Mammary epithelial cell (primary cell): ENCODE measurements at regions not wholly inside any gene's neighbourhood (a gene's known extent, or its start where the extent isn't known, plus 50 kb on each side); places are given as distances from the start of the nearest gene placed in this dataset.

Experiments used
- CTCF ChIP-seq, 2 donors: IDR thresholded peaks in 1 of 2; conservative IDR thresholded peaks in 1 of 2; 2 replicates each; pipeline ENCODE4 v1.5.1; 2011 to 2012; ENCODE audit warnings: inconsistent platforms in 2 of 2, low read length in 2 of 2, mild to moderate bottlenecking in 2 of 2, control low read depth in 1 of 2, low read depth in 1 of 2; ENCODE audit not compliant: insufficient read depth in 1 of 2; ENCODE audit errors: extremely low read depth in 1 of 2
- EZH2 ChIP-seq: IDR thresholded peaks from 2 replicates; pipeline ENCODE4 v1.6.1; 2012; ENCODE audit warnings: low read length, inconsistent platforms, borderline replicate concordance

- no peak for TF ChIP-seq CTCF (conservative IDR thresholded peaks at IDR 0.05 in 1 of 2, IDR thresholded peaks at IDR 0.05 in 1 of 2; ENCODE audit: extremely low read depth in 1 of 2, insufficient read depth in 1 of 2, low read depth in 1 of 2, low read length in 2 of 2)
- TF ChIP-seq EZH2: no peak
Observed at GRCh38 chr18:42306594-42306980, 351.6 kb downstream of the PIK3C3 start.
